ENCODE measurements at regions not wholly inside any gene's neighbourhood (a gene's known extent, or its start where the extent isn't known, plus 50 kb on each side); places are given as distances from the start of the nearest gene placed in this dataset.

DNA sequence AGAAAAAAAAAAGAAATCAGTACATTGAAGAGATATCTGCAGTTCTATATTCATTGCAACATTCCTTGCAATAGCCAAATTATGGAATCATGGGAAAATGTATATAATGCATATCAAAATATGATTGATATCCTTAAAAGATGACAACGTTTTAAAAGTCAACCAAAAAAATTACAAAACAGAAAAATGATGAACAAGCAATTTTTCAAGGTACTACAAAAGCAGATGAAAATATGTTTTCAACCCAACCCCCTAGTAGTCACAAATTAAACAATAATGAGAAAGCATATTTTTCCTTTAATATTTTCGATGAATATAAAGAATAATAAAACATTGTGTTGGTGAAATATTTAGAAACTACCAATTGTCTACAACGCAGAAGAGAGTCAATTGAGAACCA lies 497.6 kb downstream of the MEI4 start:
- DNase-seq (ENCODE audit: extremely low spot score): no peak
- TF ChIP-seq LEF1 (IDR thresholded peaks at IDR 0.05; ENCODE audit: borderline replicate concordance) (no peak), ZNF384 (IDR thresholded peaks at IDR 0.05) (no peak), L3MBTL2 (conservative IDR thresholded peaks at IDR 0.05) (no peak), NFRKB (IDR thresholded peaks at IDR 0.05) (no peak)
- ChIA-PET POLR2A (no interaction called here), CTCF (no interaction called here)

DNA sequence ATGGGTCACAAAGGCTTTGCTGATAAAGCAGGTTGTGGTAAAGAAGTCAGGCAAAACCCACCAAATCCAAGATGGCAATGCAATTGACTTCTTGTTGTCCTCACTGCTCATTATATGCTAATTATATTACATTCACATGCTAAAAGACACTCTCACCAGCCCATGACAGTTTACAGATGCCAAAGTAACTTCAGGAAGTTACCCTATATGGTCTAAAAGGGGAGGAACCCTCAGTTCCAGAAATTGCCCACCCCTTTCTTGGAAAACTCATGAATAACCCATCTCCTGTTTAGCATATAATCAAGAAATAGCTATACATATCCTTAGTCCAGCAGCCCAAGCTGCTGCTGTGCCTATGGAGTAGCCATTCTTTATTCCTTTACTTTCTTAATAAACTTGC lies 501.1 kb downstream of the MEI4 start:
- no peak for TF ChIP-seq ARNT (IDR thresholded peaks at IDR 0.05)
- no peak for TF ChIP-seq CTBP1 (IDR thresholded peaks at IDR 0.05; ENCODE audit: borderline replicate concordance)
- TF ChIP-seq SUZ12 (IDR thresholded peaks at IDR 0.05): no peak
- no peak for TF ChIP-seq ZNF384 (IDR thresholded peaks at IDR 0.05)
- TF ChIP-seq HDGF (IDR thresholded peaks at IDR 0.05; ENCODE audit: borderline replicate concordance): no peak
- no peak for TF ChIP-seq FOXK2 (IDR thresholded peaks at IDR 0.05)
- TF ChIP-seq, protein P1, sequence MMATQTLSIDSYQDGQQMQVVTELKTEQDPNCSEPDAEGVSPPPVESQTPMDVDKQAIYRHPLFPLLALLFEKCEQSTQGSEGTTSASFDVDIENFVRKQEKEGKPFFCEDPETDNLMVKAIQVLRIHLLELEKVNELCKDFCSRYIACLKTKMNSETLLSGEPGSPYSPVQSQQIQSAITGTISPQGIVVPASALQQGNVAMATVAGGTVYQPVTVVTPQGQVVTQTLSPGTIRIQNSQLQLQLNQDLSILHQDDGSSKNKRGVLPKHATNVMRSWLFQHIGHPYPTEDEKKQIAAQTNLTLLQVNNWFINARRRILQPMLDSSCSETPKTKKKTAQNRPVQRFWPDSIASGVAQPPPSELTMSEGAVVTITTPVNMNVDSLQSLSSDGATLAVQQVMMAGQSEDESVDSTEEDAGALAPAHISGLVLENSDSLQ (IDR thresholded peaks at IDR 0.05): no peak
- no peak for TF ChIP-seq FOXA1 (IDR thresholded peaks at IDR 0.05)
- TF ChIP-seq FOXM1 (IDR thresholded peaks at IDR 0.05; ENCODE audit: borderline replicate concordance): no peak
- no peak for TF ChIP-seq SP1 (IDR thresholded peaks at IDR 0.05)
- TF ChIP-seq TARDBP (IDR thresholded peaks at IDR 0.05): no peak
- no peak for TF ChIP-seq L3MBTL2 (conservative IDR thresholded peaks at IDR 0.05)
- TF ChIP-seq BHLHE40 (IDR thresholded peaks at IDR 0.05; ENCODE audit: borderline replicate concordance): no peak
- no peak for TF ChIP-seq NFRKB (IDR thresholded peaks at IDR 0.05)
- TF ChIP-seq ELF4 (IDR thresholded peaks at IDR 0.05): no peak
- no peak for TF ChIP-seq LEF1 (IDR thresholded peaks at IDR 0.05; ENCODE audit: borderline replicate concordance)
- DNase-seq (ENCODE audit: extremely low spot score): no peak
- CTCF ChIA-PET: no interaction called here
- POLR2A ChIA-PET: no interaction called here

DNA sequence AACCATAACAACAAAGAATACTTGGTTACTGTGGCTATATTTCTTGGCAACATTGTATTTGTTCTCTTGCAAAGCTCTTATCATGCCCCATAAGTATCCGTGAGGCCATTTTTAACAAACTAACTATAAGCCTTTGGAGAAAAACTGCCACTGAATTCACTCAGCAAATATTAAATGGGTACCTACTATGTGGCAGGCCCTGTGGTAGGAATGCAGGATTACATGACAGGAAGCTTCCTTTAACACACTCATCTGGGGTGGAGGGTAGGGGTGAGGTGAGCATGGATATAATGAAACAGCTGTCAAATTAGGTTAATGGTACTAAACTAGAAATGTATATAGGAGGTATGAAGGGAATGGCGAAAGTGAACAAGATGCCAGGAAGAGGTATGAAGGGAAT lies 504.8 kb downstream of the MEI4 start:
- ChIA-PET POLR2A (no interaction called here), CTCF (no interaction called here)
- no peak for DNase-seq (ENCODE audit: extremely low spot score)
- TF ChIP-seq SP1 (IDR thresholded peaks at IDR 0.05) (no peak), HDGF (IDR thresholded peaks at IDR 0.05; ENCODE audit: borderline replicate concordance) (no peak), BHLHE40 (IDR thresholded peaks at IDR 0.05; ENCODE audit: borderline replicate concordance) (no peak), ELF4 (IDR thresholded peaks at IDR 0.05) (no peak), ZNF384 (IDR thresholded peaks at IDR 0.05) (no peak)

DNA sequence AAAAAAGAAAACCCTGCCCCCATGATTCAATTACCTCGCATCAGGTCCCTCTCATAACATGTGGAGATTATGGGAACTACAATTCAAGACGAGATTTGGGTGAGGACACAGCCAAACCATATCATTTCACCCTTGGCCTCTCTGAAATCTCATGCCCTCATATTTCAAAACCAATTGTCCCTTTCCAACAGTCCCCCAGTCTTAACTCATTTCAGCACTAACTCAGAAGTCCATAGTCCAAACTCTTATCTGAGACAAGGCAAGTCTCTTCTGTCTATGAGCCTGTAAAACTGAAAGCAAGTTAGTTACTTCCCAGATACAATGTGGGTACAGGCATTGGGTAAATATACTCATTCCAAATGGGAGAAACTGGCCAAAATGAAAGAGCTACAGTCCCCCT lies 536.1 kb downstream of the MEI4 start:
- no peak for TF ChIP-seq SP1 (IDR thresholded peaks at IDR 0.05)
- no peak for TF ChIP-seq SUZ12 (IDR thresholded peaks at IDR 0.05)
- TF ChIP-seq ZNF384 (IDR thresholded peaks at IDR 0.05): no peak
- no peak for TF ChIP-seq ELF4 (IDR thresholded peaks at IDR 0.05)
- no peak for TF ChIP-seq CTBP1 (IDR thresholded peaks at IDR 0.05; ENCODE audit: borderline replicate concordance)
- TF ChIP-seq FOXK2 (IDR thresholded peaks at IDR 0.05): no peak
- no peak for TF ChIP-seq FOXM1 (IDR thresholded peaks at IDR 0.05; ENCODE audit: borderline replicate concordance)
- no peak for TF ChIP-seq NFRKB (IDR thresholded peaks at IDR 0.05)
- no peak for TF ChIP-seq BHLHE40 (IDR thresholded peaks at IDR 0.05; ENCODE audit: borderline replicate concordance)
- TF ChIP-seq, protein P1 (IDR thresholded peaks at IDR 0.05): no peak
- no peak for TF ChIP-seq HDGF (IDR thresholded peaks at IDR 0.05; ENCODE audit: borderline replicate concordance)
- no peak for TF ChIP-seq L3MBTL2 (conservative IDR thresholded peaks at IDR 0.05)
- TF ChIP-seq LEF1 (IDR thresholded peaks at IDR 0.05; ENCODE audit: borderline replicate concordance): no peak
- no peak for TF ChIP-seq ARNT (IDR thresholded peaks at IDR 0.05)
- TF ChIP-seq FOXA1 (IDR thresholded peaks at IDR 0.05): no peak
- TF ChIP-seq TARDBP (IDR thresholded peaks at IDR 0.05): no peak
- ChIA-PET CTCF (no interaction called here), POLR2A (no interaction called here)
- DNase-seq (ENCODE audit: extremely low spot score): no peak

DNA sequence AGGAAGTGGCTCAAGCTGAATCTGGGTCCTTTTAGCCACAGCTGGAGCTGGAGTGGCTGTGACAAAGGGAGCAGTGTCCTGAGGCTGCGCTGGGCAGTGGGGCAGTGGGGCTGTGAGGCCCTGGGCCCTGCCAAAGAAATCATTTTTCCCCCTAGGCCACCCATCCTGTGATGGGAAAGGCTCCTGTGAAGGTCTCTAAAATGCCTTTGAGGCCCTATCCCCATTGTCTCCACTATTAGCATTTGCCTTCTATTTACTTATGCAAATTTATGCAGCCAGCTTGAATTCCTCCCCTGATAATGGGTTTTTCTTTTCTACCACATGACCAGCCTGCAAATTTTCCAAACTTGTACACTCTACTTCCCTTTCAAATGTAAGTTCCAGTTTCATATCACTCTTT lies 539.2 kb downstream of the MEI4 start:
- no peak for DNase-seq (ENCODE audit: extremely low spot score)
- ChIA-PET CTCF (no interaction called here), POLR2A (no interaction called here)
- TF ChIP-seq HDGF (IDR thresholded peaks at IDR 0.05; ENCODE audit: borderline replicate concordance): no peak
- TF ChIP-seq L3MBTL2 (conservative IDR thresholded peaks at IDR 0.05): no peak
- no peak for TF ChIP-seq SP1 (IDR thresholded peaks at IDR 0.05)
- TF ChIP-seq ZNF384 (IDR thresholded peaks at IDR 0.05): no peak
- no peak for TF ChIP-seq TARDBP (IDR thresholded peaks at IDR 0.05)
- no peak for TF ChIP-seq ELF4 (IDR thresholded peaks at IDR 0.05)
- no peak for TF ChIP-seq SUZ12 (IDR thresholded peaks at IDR 0.05)
- TF ChIP-seq ARNT (IDR thresholded peaks at IDR 0.05): no peak
- TF ChIP-seq NFRKB (IDR thresholded peaks at IDR 0.05): no peak
- TF ChIP-seq FOXK2 (IDR thresholded peaks at IDR 0.05): no peak
- TF ChIP-seq BHLHE40 (IDR thresholded peaks at IDR 0.05; ENCODE audit: borderline replicate concordance): no peak
- no peak for TF ChIP-seq LEF1 (IDR thresholded peaks at IDR 0.05; ENCODE audit: borderline replicate concordance)
- TF ChIP-seq FOXA1 (IDR thresholded peaks at IDR 0.05): no peak
- no peak for TF ChIP-seq FOXM1 (IDR thresholded peaks at IDR 0.05; ENCODE audit: borderline replicate concordance)
- TF ChIP-seq, protein P1 (IDR thresholded peaks at IDR 0.05): no peak
- no peak for TF ChIP-seq CTBP1 (IDR thresholded peaks at IDR 0.05; ENCODE audit: borderline replicate concordance)

DNA sequence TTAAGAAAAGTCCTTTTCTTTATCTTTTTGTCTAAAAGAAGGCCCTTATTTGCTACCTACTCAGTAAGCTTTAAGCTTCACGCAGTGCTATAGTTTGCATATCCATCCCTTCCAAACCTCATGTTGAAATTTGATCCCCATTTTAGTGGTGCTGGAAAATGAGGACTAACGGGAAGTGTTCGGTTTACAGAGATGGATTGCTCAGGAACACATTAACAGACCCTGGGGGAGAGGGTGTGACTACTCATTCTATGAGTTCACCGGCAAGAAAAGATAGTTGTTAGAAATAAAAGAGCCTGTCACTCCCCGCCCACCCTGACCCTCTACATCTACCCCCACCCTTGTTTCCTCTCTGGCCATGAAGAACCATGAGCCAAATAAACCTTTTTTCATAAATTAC lies 546.2 kb downstream of the MEI4 start:
- POLR2A ChIA-PET: no interaction called here
- CTCF ChIA-PET: no interaction called here
- TF ChIP-seq CTBP1 (IDR thresholded peaks at IDR 0.05; ENCODE audit: borderline replicate concordance): no peak
- no peak for TF ChIP-seq ZNF384 (IDR thresholded peaks at IDR 0.05)
- TF ChIP-seq LEF1 (IDR thresholded peaks at IDR 0.05; ENCODE audit: borderline replicate concordance): no peak
- TF ChIP-seq TARDBP (IDR thresholded peaks at IDR 0.05): no peak
- no peak for TF ChIP-seq L3MBTL2 (conservative IDR thresholded peaks at IDR 0.05)
- no peak for TF ChIP-seq FOXA1 (IDR thresholded peaks at IDR 0.05)
- TF ChIP-seq, protein P1 (IDR thresholded peaks at IDR 0.05): no peak
- TF ChIP-seq ARNT (IDR thresholded peaks at IDR 0.05): no peak
- TF ChIP-seq FOXM1 (IDR thresholded peaks at IDR 0.05; ENCODE audit: borderline replicate concordance): no peak
- TF ChIP-seq ELF4 (IDR thresholded peaks at IDR 0.05): no peak
- no peak for TF ChIP-seq FOXK2 (IDR thresholded peaks at IDR 0.05)
- no peak for TF ChIP-seq NFRKB (IDR thresholded peaks at IDR 0.05)
- no peak for TF ChIP-seq SUZ12 (IDR thresholded peaks at IDR 0.05)
- no peak for TF ChIP-seq HDGF (IDR thresholded peaks at IDR 0.05; ENCODE audit: borderline replicate concordance)
- TF ChIP-seq SP1 (IDR thresholded peaks at IDR 0.05): no peak
- no peak for TF ChIP-seq BHLHE40 (IDR thresholded peaks at IDR 0.05; ENCODE audit: borderline replicate concordance)
- no peak for DNase-seq (ENCODE audit: extremely low spot score)
